ENCODE measurements at regions not wholly inside any gene's neighbourhood (a gene's known extent, or its start where the extent isn't known, plus 50 kb on each side); places are given as distances from the start of the nearest gene placed in this dataset.

GRCh38 chr2:216583147-216583546 lies 50.1 kb upstream of the IGFBP2 start:
- no peaks in the 10 kb centered on the region for H3K9me3 ChIP-seq (ENCODE audit: low read length)
- H4K20me1 ChIP-seq (ENCODE audit: low read length): no peaks in the 10 kb centered on the region
- H3K36me3 ChIP-seq (ENCODE audit: low read depth, low read length): no peaks in the 10 kb centered on the region
- peaks cover 23% of the 10 kb centered on the region for H3K4me1 ChIP-seq (ENCODE audit: insufficient read depth, low read length)
- peak; percentile 27; the same call in 1 of the 2 replicates for ATAC-seq
- peak overlapping the region; percentile 29 for H3K4me2 ChIP-seq (ENCODE audit: low read length)
- no peaks in the 10 kb centered on the region for H3K27me3 ChIP-seq (ENCODE audit: low read length)
- TF ChIP-seq, protein P1, sequence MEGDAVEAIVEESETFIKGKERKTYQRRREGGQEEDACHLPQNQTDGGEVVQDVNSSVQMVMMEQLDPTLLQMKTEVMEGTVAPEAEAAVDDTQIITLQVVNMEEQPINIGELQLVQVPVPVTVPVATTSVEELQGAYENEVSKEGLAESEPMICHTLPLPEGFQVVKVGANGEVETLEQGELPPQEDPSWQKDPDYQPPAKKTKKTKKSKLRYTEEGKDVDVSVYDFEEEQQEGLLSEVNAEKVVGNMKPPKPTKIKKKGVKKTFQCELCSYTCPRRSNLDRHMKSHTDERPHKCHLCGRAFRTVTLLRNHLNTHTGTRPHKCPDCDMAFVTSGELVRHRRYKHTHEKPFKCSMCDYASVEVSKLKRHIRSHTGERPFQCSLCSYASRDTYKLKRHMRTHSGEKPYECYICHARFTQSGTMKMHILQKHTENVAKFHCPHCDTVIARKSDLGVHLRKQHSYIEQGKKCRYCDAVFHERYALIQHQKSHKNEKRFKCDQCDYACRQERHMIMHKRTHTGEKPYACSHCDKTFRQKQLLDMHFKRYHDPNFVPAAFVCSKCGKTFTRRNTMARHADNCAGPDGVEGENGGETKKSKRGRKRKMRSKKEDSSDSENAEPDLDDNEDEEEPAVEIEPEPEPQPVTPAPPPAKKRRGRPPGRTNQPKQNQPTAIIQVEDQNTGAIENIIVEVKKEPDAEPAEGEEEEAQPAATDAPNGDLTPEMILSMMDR (conservative IDR thresholded peaks at IDR 0.05; ENCODE audit: low read depth, low read length): no peak
- TF ChIP-seq EZH2phosphoT487 (IDR thresholded peaks at IDR 0.05; ENCODE audit: borderline replicate concordance, low read length) (no peak), EZH2 (IDR thresholded peaks at IDR 0.05; ENCODE audit: low read length, unreplicated experiment) (no peak)
- H3K27ac ChIP-seq (ENCODE audit: low read length): peak overlapping the region; percentile 70
- no peak overlapping the region for H2AFZ ChIP-seq (ENCODE audit: low read length)
- POLR2A ChIA-PET (ENCODE audit: unreplicated experiment): interaction anchor here (0.6 kb wide), 1 partner anchor 1192 kb away, joined by 7 read pairs; no protein-coding TSS in a partner anchor
- intact Hi-C loops (cut with micrococcal nuclease): no loop called here
- DNase-seq: peak; percentile 87
- H3K9ac ChIP-seq (ENCODE audit: low read length): 0 out of 2 replicates have a peak overlapping the region, but pooled peaks have one; percentile 8
- CTCF ChIA-PET: interaction anchor here (0.5 kb wide), 1 partner anchor 52 kb away, joined by 7 read pairs; no protein-coding TSS in a partner anchor
- H3K79me2 ChIP-seq (ENCODE audit: low read length): no peaks in the 10 kb centered on the region
- BruUV-seq (replicated peaks): no TSS peak
- H3F3A ChIP-seq (ENCODE audit: low read length, unreplicated experiment): no peaks in the 10 kb centered on the region
- H3K4me3 ChIP-seq (ENCODE audit: low read length): no peak overlapping the region
- no peaks in the 10 kb centered on the region for H3K9me2 ChIP-seq (replicated peaks; ENCODE audit: low read length)
